ENCODE measurements at regions not wholly inside any gene's neighbourhood (a gene's known extent, or its start where the extent isn't known, plus 50 kb on each side); places are given as distances from the start of the nearest gene placed in this dataset.

DNA sequence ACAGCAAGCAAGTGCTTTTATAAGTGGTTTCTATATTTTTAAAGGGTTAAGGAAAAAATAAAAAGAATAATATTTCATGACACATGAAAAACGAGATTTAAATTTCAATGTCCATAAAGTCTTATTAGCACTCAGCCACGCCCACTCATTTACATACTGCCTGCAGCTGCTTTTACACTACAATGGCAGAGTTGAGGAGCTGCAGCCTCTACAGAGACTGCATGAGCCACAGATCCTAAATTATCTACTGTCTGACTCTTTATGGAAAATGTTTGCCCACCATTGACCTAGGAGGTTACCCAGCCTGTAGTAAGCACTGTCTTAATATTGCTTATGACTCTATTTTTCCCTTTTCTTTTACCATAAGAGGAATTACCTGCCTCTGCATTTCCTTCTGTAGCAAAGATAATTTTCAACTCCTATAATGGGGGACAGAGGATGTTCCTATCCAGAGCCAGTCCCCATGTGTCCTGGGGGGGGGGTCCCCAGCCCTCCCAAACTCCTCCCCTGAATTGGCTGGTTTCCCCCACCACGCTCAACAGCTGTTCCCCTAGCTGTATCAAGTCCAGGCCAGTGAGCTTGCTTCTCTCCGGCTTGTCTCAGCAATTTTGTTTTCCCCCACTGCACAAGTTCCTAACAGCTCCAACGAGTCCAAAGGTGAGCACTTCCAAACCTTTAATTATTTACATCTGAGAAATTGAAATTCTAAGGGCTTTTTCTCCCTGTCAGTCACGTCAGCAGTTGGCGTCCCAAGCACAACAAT, 139.4 kb upstream of the ERCC4 start:
- no peak overlapping the region for H2AFZ ChIP-seq (ENCODE audit: low read depth, low read length, poor library complexity, severe bottlenecking)
- no peak overlapping the region for H3K4me2 ChIP-seq (ENCODE audit: low read length)
- no peaks in the 10 kb centered on the region for H3K9me3 ChIP-seq (ENCODE audit: control insufficient read depth in 1 of 2, insufficient read depth in 1 of 2, low read depth in 1 of 2, low read length in 2 of 2)
- H3K79me2 ChIP-seq (ENCODE audit: insufficient read depth, low read length): no peaks in the 10 kb centered on the region
- H3K4me1 ChIP-seq (ENCODE audit: control insufficient read depth in 1 of 2, insufficient read depth in 2 of 2, low read length in 2 of 2): no peaks in the 10 kb centered on the region
- no peak overlapping the region for H3K9ac ChIP-seq (ENCODE audit: low read length)
- H4K20me1 ChIP-seq (ENCODE audit: insufficient read depth): no peaks in the 10 kb centered on the region
- intact Hi-C loops (cut with micrococcal nuclease): no loop called here
- DNase-seq (ENCODE audit: low read depth, low spot score) (no peak), ATAC-seq (no peak)
- RAD21 ChIA-PET (ENCODE audit: low non-redundant PET in 1 of 2, low total read pairs in 2 of 2, uncharacterized antibody in 2 of 2, unreplicated experiment in 2 of 2): no interaction called here
- no peak overlapping the region for H3K27ac ChIP-seq (ENCODE audit: low read depth, low read length)
- H3K9me2 ChIP-seq (ENCODE audit: insufficient read depth): no peaks in the 10 kb centered on the region
- CTCF ChIA-PET: no interaction called here
- H3K36me3 ChIP-seq (ENCODE audit: control insufficient read depth in 1 of 2, insufficient read depth in 2 of 2, low read length in 2 of 2): no peaks in the 10 kb centered on the region
- H3K4me3 ChIP-seq (replicated peaks in 1 of 2; ENCODE audit: low read depth in 1 of 2, low read length in 2 of 2): no peak overlapping the region
- no peak for TF ChIP-seq ZFX (IDR thresholded peaks at IDR 0.05)
- no peak for TF ChIP-seq SIN3A (IDR thresholded peaks at IDR 0.05; ENCODE audit: low read depth)
- no TSS peak for BruUV-seq (replicated peaks)
- POLR2A ChIA-PET: no interaction called here
- H3K27me3 ChIP-seq (ENCODE audit: insufficient read depth, low read length): peaks cover 6% of the 10 kb centered on the region; the same call in 1 of the 2 replicates

DNA sequence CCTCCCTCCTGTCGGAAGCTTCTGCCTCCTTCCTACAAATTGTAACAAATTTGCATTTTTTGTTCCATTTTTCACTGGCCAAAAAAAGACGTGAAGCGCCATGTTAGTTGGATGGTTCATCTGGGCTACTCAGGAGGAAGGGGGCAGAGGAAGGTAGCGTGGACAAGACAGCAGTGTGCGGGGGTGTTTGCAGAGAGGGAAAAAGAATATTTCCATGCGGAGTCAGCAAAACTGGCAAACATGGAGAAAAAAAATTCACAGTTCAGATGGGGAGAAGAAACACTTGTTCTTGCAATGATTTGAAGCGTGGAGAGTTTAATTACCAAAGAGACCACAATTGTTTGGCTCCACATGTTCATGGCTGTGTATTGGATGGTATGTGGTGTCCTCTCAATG, 138.8 kb upstream of the ERCC4 start:
- DNase-seq (ENCODE audit: low read depth, low spot score) (no peak), ATAC-seq (no peak)
- CTCF ChIA-PET: no interaction called here
- BruUV-seq (replicated peaks): no TSS peak
- no peak overlapping the region for H3K27ac ChIP-seq (ENCODE audit: low read depth, low read length)
- no peaks in the 10 kb centered on the region for H3K9me2 ChIP-seq (ENCODE audit: insufficient read depth)
- H3K9me3 ChIP-seq (ENCODE audit: control insufficient read depth in 1 of 2, insufficient read depth in 1 of 2, low read depth in 1 of 2, low read length in 2 of 2): no peaks in the 10 kb centered on the region
- no peak overlapping the region for H2AFZ ChIP-seq (ENCODE audit: low read depth, low read length, poor library complexity, severe bottlenecking)
- no peaks in the 10 kb centered on the region for H4K20me1 ChIP-seq (ENCODE audit: insufficient read depth)
- POLR2A ChIA-PET: no interaction called here
- H3K4me2 ChIP-seq (ENCODE audit: low read length): no peak overlapping the region
- intact Hi-C loops (cut with micrococcal nuclease): no loop called here
- no peaks in the 10 kb centered on the region for H3K79me2 ChIP-seq (ENCODE audit: insufficient read depth, low read length)
- peaks cover 6% of the 10 kb centered on the region; the same call in 1 of the 2 replicates for H3K27me3 ChIP-seq (ENCODE audit: insufficient read depth, low read length)
- no peak overlapping the region for H3K9ac ChIP-seq (ENCODE audit: low read length)
- no peaks in the 10 kb centered on the region for H3K4me1 ChIP-seq (ENCODE audit: control insufficient read depth in 1 of 2, insufficient read depth in 2 of 2, low read length in 2 of 2)
- TF ChIP-seq EZH2phosphoT487 (IDR thresholded peaks at IDR 0.05; ENCODE audit: borderline replicate concordance) (no peak), TCF7L2 (IDR thresholded peaks at IDR 0.05; ENCODE audit: borderline replicate concordance, extremely low read depth, insufficient read depth, insufficient read length) (no peak)
- H3K36me3 ChIP-seq (ENCODE audit: control insufficient read depth in 1 of 2, insufficient read depth in 2 of 2, low read length in 2 of 2): no peaks in the 10 kb centered on the region
- H3K4me3 ChIP-seq (replicated peaks in 1 of 2; ENCODE audit: low read depth in 1 of 2, low read length in 2 of 2): no peak overlapping the region
- RAD21 ChIA-PET (ENCODE audit: low non-redundant PET in 1 of 2, low total read pairs in 2 of 2, uncharacterized antibody in 2 of 2, unreplicated experiment in 2 of 2): no interaction called here
